IMR-90 (cell line): ENCODE measurements at regions not wholly inside any gene's neighbourhood (a gene's known extent, or its start where the extent isn't known, plus 50 kb on each side); places are given as distances from the start of the nearest gene placed in this dataset.
A peak's percentile ranks its signal among the peaks of the same experiment; 100 is the strongest.
"Not testable (repeated sequence)": the region's sequence is repeated elsewhere in the genome, so short reads cannot be mapped to it uniquely, and the experiment has no call there.

ENCODE experiments used
- ATAC-seq: fragments of 200-7000 bp; cut with Tn5 transposase; 2 replicates; pipeline ENCODE4 v1.9.1; 2020; ENCODE audit warnings: low read depth, mild to moderate bottlenecking, moderate library complexity
- BruUV-seq: library from RNA; stranded (reverse); fragments of 400-500 nt; replicated peaks from 2 replicates; lab custom pipeline; 2021; lab: Mats Ljungman, UMichigan
- CTCF ChIA-PET: fragments of 300-600 bp; formaldehyde crosslinking; extraction: SDS; loops from one replicate; lab custom pipeline; 2021; ENCODE audit warnings: antibody characterized with exemption; lab: Yijun Ruan, JAX
- POLR2A ChIA-PET: fragments of 300-600 bp; sonication (Branson Sonifier 250); formaldehyde crosslinking; loops from one replicate; lab custom pipeline; 2022; ENCODE audit warnings: antibody characterized with exemption; ENCODE audit not compliant: unreplicated experiment; lab: Charles Lee
- DNase-seq: peaks from one replicate; pipeline ENCODE4 v3.0.0; 2013
- H2AFZ ChIP-seq: replicated peaks from 2 replicates; pipeline ENCODE3; 2013; ENCODE audit warnings: low read length, mild to moderate bottlenecking; ENCODE audit not compliant: poor library complexity
- H2AK5ac ChIP-seq: 2 replicates; pipeline ENCODE4 v1.6.1; 2013; ENCODE audit warnings: low read depth, low read length, inconsistent platforms
- H2AK9ac ChIP-seq: replicated peaks from 2 replicates; pipeline ENCODE3; 2013; ENCODE audit warnings: mild to moderate bottlenecking, low read depth, low read length, moderate library complexity; ENCODE audit not compliant: poor library complexity
- H2BK120ac ChIP-seq: 2 replicates; pipeline ENCODE4 v1.6.1; 2013; ENCODE audit warnings: low read depth, low read length, inconsistent platforms
- H2BK15ac ChIP-seq: 3 replicates; pipeline ENCODE4 v1.6.1; 2013; ENCODE audit warnings: low read depth, low read length, inconsistent platforms
- H2BK20ac ChIP-seq: 2 replicates; pipeline ENCODE4 v1.6.1; 2013; ENCODE audit warnings: low read depth, mild to moderate bottlenecking, inconsistent platforms, low read length, moderate library complexity
- H2BK5ac ChIP-seq: 2 replicates; pipeline ENCODE4 v1.6.1; 2013; ENCODE audit warnings: mild to moderate bottlenecking, low read depth, low read length, inconsistent platforms; ENCODE audit not compliant: poor library complexity, severe bottlenecking
- H3K14ac ChIP-seq: replicated peaks from 2 replicates; pipeline ENCODE4 v1.6.1; 2013; ENCODE audit warnings: low read depth, low read length, inconsistent platforms
- H3K18ac ChIP-seq: 2 replicates; pipeline ENCODE4 v1.6.1; 2013; ENCODE audit warnings: low read depth, low read length, control low read depth
- H3K23ac ChIP-seq: 2 replicates; pipeline ENCODE4 v1.6.1; 2013; ENCODE audit warnings: low read depth, low read length, inconsistent platforms
- H3K27ac ChIP-seq: 2 replicates; pipeline ENCODE4 v1.5.1; 2013; ENCODE audit warnings: mild to moderate bottlenecking, control low read depth, low read length; ENCODE audit not compliant: insufficient read depth
- H3K27me3 ChIP-seq: 2 replicates; pipeline ENCODE4 v1.6.1; 2013; ENCODE audit warnings: low read length; ENCODE audit not compliant: control insufficient read depth, insufficient read depth
- H3K36me3 ChIP-seq: 2 replicates; pipeline ENCODE4 v1.6.1; 2013; ENCODE audit warnings: low read length, mixed read lengths; ENCODE audit not compliant: control insufficient read depth, insufficient read depth
- H3K4ac ChIP-seq: 2 replicates; pipeline ENCODE4 v1.6.1; 2013; ENCODE audit warnings: low read depth, low read length, inconsistent platforms
- H3K4me1 ChIP-seq: 2 replicates; pipeline ENCODE4 v1.6.1; 2013; ENCODE audit warnings: low read length, mixed read lengths; ENCODE audit not compliant: control insufficient read depth, insufficient read depth
- H3K4me2 ChIP-seq: 2 replicates; pipeline ENCODE4 v1.6.1; 2013; ENCODE audit warnings: low read depth, mild to moderate bottlenecking, control low read depth, low read length, moderate library complexity
- H3K4me3 ChIP-seq: 2 replicates; pipeline ENCODE4 v1.5.1; 2013; ENCODE audit warnings: low read depth, mild to moderate bottlenecking, control low read depth, low read length, moderate library complexity; ENCODE audit not compliant: insufficient read depth
- H3K56ac ChIP-seq: 2 replicates; pipeline ENCODE4 v1.6.1; 2013; ENCODE audit warnings: low read length, inconsistent platforms; ENCODE audit not compliant: insufficient read depth; ENCODE audit errors: extremely low read depth
- H3K79me1 ChIP-seq, 2 experiments: 2 replicates each; pipeline ENCODE4 v1.6.1; 2013; ENCODE audit warnings: low read length in 2 of 2, inconsistent platforms in 1 of 2, low read depth in 1 of 2
- H3K9ac ChIP-seq: 2 replicates; pipeline ENCODE4 v1.6.1; 2013; ENCODE audit warnings: low read depth, low read length, control low read depth
- H3K9me1 ChIP-seq: 2 replicates; pipeline ENCODE4 v1.6.1; 2013; ENCODE audit warnings: low read length, inconsistent platforms; ENCODE audit not compliant: insufficient read depth
- H3K9me3 ChIP-seq: 2 replicates; pipeline ENCODE4 v1.6.1; 2013; ENCODE audit warnings: low read length; ENCODE audit not compliant: control insufficient read depth, insufficient read depth
- H4K20me1 ChIP-seq: 2 replicates; pipeline ENCODE4 v1.6.1; 2013; ENCODE audit warnings: low read length, inconsistent platforms; ENCODE audit not compliant: insufficient read depth
- H4K5ac ChIP-seq: 2 replicates; pipeline ENCODE4 v1.6.1; 2013; ENCODE audit warnings: mild to moderate bottlenecking, low read depth, low read length, control low read depth
- H4K8ac ChIP-seq, 2 experiments: 2 replicates each; pipeline ENCODE4 v1.6.1; 2013; ENCODE audit warnings: low read depth in 2 of 2, low read length in 2 of 2, control low read depth in 1 of 2, inconsistent platforms in 1 of 2
- H4K91ac ChIP-seq: 2 replicates; pipeline ENCODE4 v1.6.1; 2013; ENCODE audit warnings: low read depth, low read length, inconsistent platforms; ENCODE audit not compliant: insufficient read depth
- FOS ChIP-seq: fragments of 150-350 bp; IDR thresholded peaks from 2 replicates; pipeline ENCODE4 v1.6.1; 2016; ENCODE audit warnings: low read depth, low read length
- MAZ ChIP-seq: IDR thresholded peaks from 2 replicates; pipeline ENCODE4 v1.6.1; 2012; ENCODE audit warnings: low read depth, mild to moderate bottlenecking, low read length, improper control_type of control experiment, moderate library complexity, borderline replicate concordance
- WGBS, 2 experiments: methylation state at CpG; one replicate each; pipeline versions ENCODE4 v1.1.5 to v1.1.7; 2013; ENCODE audit warnings: missing lambda C conversion rate in 2 of 2; ENCODE audit not compliant: insufficient read length in 1 of 2; ENCODE audit errors: extremely low coverage in 2 of 2; 5-methylcytosine and 5-hydroxymethylcytosine counted together
- dilution Hi-C: fragments of 300-500 bp; cut with HindIII; formaldehyde crosslinking; loops from one replicate; pipeline ENCODE4 v1.14.3; 2018; ENCODE audit warnings: low sequenced_read_pairs; ENCODE audit not compliant: unreplicated experiment
- in situ Hi-C: fragments of 300-500 bp; cut with MboI; formaldehyde crosslinking; loops from 3 replicates; pipeline ENCODE4 v1.14.3; 2019; ENCODE audit warnings: low sequenced_read_pairs, inconsistent platforms, mixed read lengths
- intact Hi-C: fragments of 100-400 bp; cut with micrococcal nuclease; formaldehyde crosslinking; loops from 2 replicates; pipeline ENCODE4 v1.10.0; 2022

DNA sequence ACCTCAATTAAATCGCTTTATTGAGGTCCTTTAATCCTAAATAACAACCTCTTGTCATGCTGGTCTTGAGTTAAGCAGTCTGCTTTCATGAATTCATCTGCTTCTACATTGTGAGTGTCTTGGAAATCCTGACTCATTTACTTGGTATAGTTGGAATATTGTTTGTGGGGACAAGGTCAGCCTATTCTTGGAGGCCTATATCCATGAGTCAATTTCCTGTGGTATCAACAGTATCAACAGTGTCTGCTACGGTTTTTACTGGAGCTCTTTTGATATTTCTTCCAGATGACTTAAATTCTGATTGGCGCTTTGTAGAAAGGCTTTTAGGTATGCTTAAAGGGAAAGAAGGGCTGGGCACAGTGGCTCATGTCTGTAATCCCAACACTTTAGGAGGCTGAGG, 71.2 kb upstream of the PARP8 start:
- H2AK9ac ChIP-seq = no peak overlapping the region
- ATAC-seq = peak; percentile 60; the same call in 1 of the 2 replicates
- CTCF ChIA-PET = no interaction called here
- no TSS peak for BruUV-seq
- H3K79me1 ChIP-seq = no peaks in the 10 kb centered on the region
- no peak overlapping the region for H2AFZ ChIP-seq
- H2BK120ac ChIP-seq = peak overlapping the region; percentile 44
- no peak overlapping the region for H4K5ac ChIP-seq
- intact Hi-C loops (no loop called here), dilution Hi-C loops (no loop called here), in situ Hi-C loops (no loop called here)
- peaks cover 3% of the 10 kb centered on the region; the same call in 1 of the 2 replicates for H3K4me1 ChIP-seq
- H3K56ac ChIP-seq = no peak overlapping the region
- no peak overlapping the region for H4K91ac ChIP-seq
- DNase-seq = peak; percentile 90
- H3K27me3 ChIP-seq = no peaks in the 10 kb centered on the region
- no peak overlapping the region for H3K23ac ChIP-seq
- POLR2A ChIA-PET = no interaction called here
- H3K9me1 ChIP-seq = no peaks in the 10 kb centered on the region
- H3K4me3 ChIP-seq = no peak overlapping the region
- peak overlapping the region; percentile 32 for H2BK5ac ChIP-seq
- TF ChIP-seq FOS (peak; percentile 83), MAZ (no peak)
- H3K27ac ChIP-seq = peak overlapping the region; percentile 5; the same call in 1 of the 2 replicates
- 0 out of 4 replicates have a peak overlapping the region, but pooled peaks of 1 of the 2 experiments have one; percentile 44 for H4K8ac ChIP-seq
- WGBS, 2 experiments = no CpG with 5 or more reads among the region's 3 CpGs
- H3K14ac ChIP-seq = no peak overlapping the region
- no peak overlapping the region for H2BK15ac ChIP-seq
- H3K9me3 ChIP-seq = no peaks in the 10 kb centered on the region
- no peaks in the 10 kb centered on the region for H4K20me1 ChIP-seq
- H3K9ac ChIP-seq = no peak overlapping the region
- no peak overlapping the region for H2BK20ac ChIP-seq
- peak overlapping the region; percentile 50; the same call in 1 of the 2 replicates for H3K18ac ChIP-seq
- peak overlapping the region; percentile 70 for H3K4ac ChIP-seq
- no peaks in the 10 kb centered on the region for H3K36me3 ChIP-seq
- H3K4me2 ChIP-seq = no peak overlapping the region
- H2AK5ac ChIP-seq = no peak overlapping the region

DNA sequence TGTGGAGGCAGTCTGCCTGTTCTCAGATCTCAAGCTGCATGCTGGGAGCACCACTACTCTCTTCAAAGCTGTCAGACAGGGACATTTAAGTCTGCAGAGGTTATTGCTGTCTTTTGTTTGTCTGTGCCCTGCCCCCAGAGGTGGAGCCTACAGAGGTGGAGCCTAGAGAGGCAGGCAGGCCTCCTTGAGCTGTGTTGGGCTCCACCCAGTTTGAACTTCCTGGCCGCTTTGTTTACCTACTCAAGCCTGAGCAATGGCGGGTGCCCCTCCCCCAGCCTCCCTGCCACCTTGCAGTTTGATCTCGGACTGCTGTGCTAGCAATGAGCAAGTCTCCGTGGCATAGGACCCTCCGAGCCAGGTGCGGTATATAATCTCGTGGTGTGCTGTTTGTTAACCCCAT, 64.9 kb upstream of the PARP8 start:
- WGBS, 2 experiments = 80% methylated on average over 1 of the region's 7 CpGs; no CpG with 5 or more reads in 1 of the 2 experiments
- intact Hi-C loops, H3K4ac ChIP-seq, H2BK20ac ChIP-seq, H3K36me3 ChIP-seq, H2BK120ac ChIP-seq, H4K20me1 ChIP-seq, H4K8ac ChIP-seq, H3K9me1 ChIP-seq, H3K79me1 ChIP-seq, dilution Hi-C loops, H3K9me3 ChIP-seq, H3K18ac ChIP-seq, H4K91ac ChIP-seq, H3K14ac ChIP-seq, H2BK5ac ChIP-seq, CTCF ChIA-PET, H2AK9ac ChIP-seq, POLR2A ChIA-PET, H3K27ac ChIP-seq, H2AFZ ChIP-seq, ATAC-seq, H3K23ac ChIP-seq, H3K4me1 ChIP-seq, H3K4me3 ChIP-seq, H3K4me2 ChIP-seq, H2AK5ac ChIP-seq, H3K9ac ChIP-seq, H3K56ac ChIP-seq, DNase-seq, H4K5ac ChIP-seq, BruUV-seq, in situ Hi-C loops, H3K27me3 ChIP-seq, H2BK15ac ChIP-seq: not testable (repeated sequence)
